ACC112 (cell line): ENCODE measurements at regions not wholly inside any gene's neighbourhood (a gene's known extent, or its start where the extent isn't known, plus 50 kb on each side); places are given as distances from the start of the nearest gene placed in this dataset.
"Not testable (repeated sequence)": the region's sequence is repeated elsewhere in the genome, so short reads cannot be mapped to it uniquely, and the experiment has no call there.

Experiments
- H2AFZ ChIP-seq: fragments of 200-600 bp; sonication (generic); one replicate; pipeline ENCODE4 v1.6.0; 2017; ENCODE audit warnings: antibody characterized with exemption, low read length; ENCODE audit not compliant: unreplicated experiment
- H3K27ac ChIP-seq: fragments of 200-600 bp; sonication (generic); 2 replicates; pipeline ENCODE4 v1.5.1; 2014; ENCODE audit warnings: low read depth, mild to moderate bottlenecking, antibody characterized with exemption, low read length, moderate library complexity
- H3K27me3 ChIP-seq: fragments of 200-600 bp; sonication (generic); 2 replicates; pipeline ENCODE4 v1.6.1; 2014; ENCODE audit warnings: mild to moderate bottlenecking, antibody characterized with exemption, low read length, moderate library complexity, mixed read lengths; ENCODE audit not compliant: insufficient read depth
- H3K36me3 ChIP-seq: fragments of 200-600 bp; sonication (generic); 2 replicates; pipeline ENCODE4 v1.6.1; 2016; ENCODE audit warnings: mild to moderate bottlenecking, antibody characterized with exemption, low read length, moderate library complexity, mixed read lengths; ENCODE audit not compliant: insufficient read depth
- H3K4me1 ChIP-seq: fragments of 200-600 bp; sonication (generic); one replicate; pipeline ENCODE4 v1.6.1; 2016; ENCODE audit warnings: low read length, mixed read lengths; ENCODE audit not compliant: insufficient read depth, unreplicated experiment, control insufficient read depth
- H3K4me3 ChIP-seq: fragments of 200-600 bp; sonication (generic); 2 replicates; pipeline ENCODE4 v1.5.1; 2014; ENCODE audit warnings: mild to moderate bottlenecking, low read depth, low read length
- H3K79me2 ChIP-seq: fragments of 200-600 bp; sonication (generic); one replicate; pipeline ENCODE4 v1.6.0; 2016; ENCODE audit warnings: low read length; ENCODE audit not compliant: control insufficient read depth, unreplicated experiment, insufficient read depth

DNA sequence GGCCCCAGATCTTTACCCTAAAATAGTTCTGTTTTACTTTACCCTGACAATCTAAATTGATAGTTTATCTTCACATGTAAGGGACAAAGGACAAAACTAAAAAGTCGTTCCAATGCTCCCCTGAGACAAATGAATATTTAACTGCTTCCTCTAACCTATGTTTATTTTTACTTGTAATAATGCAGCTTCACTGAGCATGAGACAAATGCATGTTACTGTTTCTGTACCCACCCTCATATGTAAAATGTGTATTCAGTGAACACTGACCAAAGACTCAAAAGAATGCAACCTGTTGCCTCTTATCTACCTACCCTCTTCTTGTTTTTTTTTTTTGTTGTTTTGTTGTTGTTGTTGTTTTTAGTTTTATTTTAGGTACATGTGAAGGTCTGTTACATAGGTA is 1570.9 kb upstream of the SLC39A10 start:
- Histone ChIP-seq H3K36me3 (no peaks in the 10 kb centered on the region), H3K4me3 (no peak overlapping the region), H3K27me3 (no peaks in the 10 kb centered on the region), H3K27ac (no peak overlapping the region), H2AFZ (no peak overlapping the region), H3K4me1 (peaks cover 8% of the 10 kb centered on the region), H3K79me2 (no peaks in the 10 kb centered on the region)

DNA sequence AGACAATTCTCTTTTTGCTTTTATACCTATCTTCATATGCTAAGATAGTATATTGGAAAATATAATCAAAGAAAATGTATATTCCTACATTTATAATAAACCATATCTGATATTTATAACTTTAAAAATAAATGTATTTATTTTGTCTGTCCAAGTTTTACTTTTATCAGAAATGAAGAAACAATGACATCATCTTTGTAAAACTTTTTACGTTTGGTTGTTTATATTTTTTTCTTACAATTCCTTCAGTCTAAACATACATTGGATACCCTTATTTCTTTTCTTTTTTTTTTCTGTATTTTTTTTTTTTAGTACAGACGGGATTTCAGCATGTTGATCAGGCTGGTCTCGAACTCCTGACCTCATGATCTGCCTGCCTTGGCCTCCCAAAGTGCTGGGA is 1577.0 kb upstream of the SLC39A10 start:
- Histone ChIP-seq H3K27me3 (no peaks in the 10 kb centered on the region), H2AFZ (no peak overlapping the region), H3K79me2 (no peaks in the 10 kb centered on the region), H3K36me3 (no peaks in the 10 kb centered on the region), H3K4me3 (no peak overlapping the region), H3K27ac (no peak overlapping the region), H3K4me1 (no peaks in the 10 kb centered on the region)

DNA sequence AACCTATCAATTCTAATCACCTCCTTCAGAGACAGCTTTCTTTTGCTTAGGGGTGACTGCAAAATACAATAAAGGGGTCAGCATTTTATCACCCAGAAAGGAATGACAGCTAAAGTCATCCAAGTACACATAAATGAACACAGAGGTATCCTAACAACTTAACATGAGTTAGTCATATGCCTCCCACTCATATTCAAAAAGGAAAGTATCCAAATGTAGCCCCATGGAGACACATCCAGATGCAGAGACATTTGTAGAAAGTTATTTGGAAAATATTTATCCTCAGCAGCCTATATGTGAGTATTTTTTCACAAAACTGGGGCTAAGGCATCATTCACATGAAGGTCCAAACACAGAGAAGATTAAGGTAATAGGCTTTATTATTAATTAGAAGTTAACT is 1579.7 kb upstream of the SLC39A10 start:
- H2AFZ ChIP-seq = no peak overlapping the region
- no peaks in the 10 kb centered on the region for H3K36me3 ChIP-seq
- no peaks in the 10 kb centered on the region for H3K4me1 ChIP-seq
- no peak overlapping the region for H3K27ac ChIP-seq
- H3K27me3 ChIP-seq = no peaks in the 10 kb centered on the region
- no peaks in the 10 kb centered on the region for H3K79me2 ChIP-seq
- no peak overlapping the region for H3K4me3 ChIP-seq

DNA sequence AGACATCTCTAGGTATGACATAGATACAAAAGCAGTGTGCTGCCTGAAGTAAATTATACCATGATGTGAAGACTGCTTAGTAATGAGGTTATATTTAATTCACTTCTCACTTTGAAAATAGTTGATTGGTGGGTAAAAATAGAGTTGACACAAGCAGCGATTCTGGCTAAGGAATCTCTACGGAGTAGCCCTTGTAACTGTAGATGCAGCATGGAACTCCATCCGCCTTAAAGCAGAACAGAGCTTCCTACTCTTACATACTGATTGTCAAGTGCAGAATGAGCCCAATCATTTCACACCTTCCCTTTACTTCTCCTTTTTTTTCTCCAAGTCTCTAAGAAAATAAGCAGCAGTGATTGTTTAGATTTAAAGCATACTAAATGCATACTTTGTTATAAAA is 1594.6 kb upstream of the SLC39A10 start:
- Histone ChIP-seq H3K36me3 (no peaks in the 10 kb centered on the region), H2AFZ (no peak overlapping the region), H3K4me3 (no peak overlapping the region), H3K27me3 (no peaks in the 10 kb centered on the region), H3K27ac (no peak overlapping the region), H3K79me2 (no peaks in the 10 kb centered on the region), H3K4me1 (no peaks in the 10 kb centered on the region)

DNA sequence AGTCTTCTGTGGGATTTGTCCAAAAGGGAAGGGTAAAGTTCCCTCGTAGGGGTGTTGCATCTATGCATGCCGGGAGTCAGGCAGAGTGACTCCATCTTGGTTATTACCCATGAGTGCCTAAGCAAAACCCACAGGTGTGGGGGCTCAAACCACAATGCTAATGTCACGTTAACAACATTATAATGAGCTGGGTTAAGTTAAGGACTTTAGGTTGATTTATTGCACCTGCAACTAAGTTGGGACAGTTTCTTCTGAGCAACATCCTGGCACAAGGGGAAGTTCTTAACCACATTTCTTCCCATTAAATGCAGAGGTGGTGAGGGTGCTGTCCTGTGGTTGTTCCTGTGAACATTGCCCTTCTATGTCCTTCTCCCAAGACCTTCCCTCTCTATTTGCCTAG is 1596.8 kb upstream of the SLC39A10 start:
- Histone ChIP-seq H3K4me1 (no peaks in the 10 kb centered on the region), H2AFZ (no peak overlapping the region), H3K79me2 (no peaks in the 10 kb centered on the region), H3K27ac (no peak overlapping the region), H3K4me3 (no peak overlapping the region), H3K36me3 (no peaks in the 10 kb centered on the region), H3K27me3 (no peaks in the 10 kb centered on the region)

DNA sequence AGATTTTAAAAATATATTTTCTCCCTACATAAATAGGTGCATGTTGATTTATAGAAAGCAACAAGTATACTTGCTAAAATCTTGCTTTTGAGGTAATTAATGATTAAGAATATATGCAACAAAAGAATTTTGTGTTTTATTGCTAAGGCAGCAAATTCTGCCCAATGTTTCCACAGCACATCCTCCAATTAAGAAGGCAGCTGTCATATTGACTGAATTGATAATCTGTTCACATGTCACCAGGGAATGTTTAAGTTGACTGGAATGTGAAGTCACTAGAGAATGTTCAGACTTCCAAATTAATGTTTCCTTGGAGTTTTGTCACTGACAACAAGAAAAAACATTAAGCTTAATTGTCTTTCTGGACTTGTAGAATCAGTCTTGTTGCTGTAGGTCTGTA is 1602.7 kb upstream of the SLC39A10 start:
- Histone ChIP-seq H3K4me1 (no peaks in the 10 kb centered on the region), H3K27me3 (no peaks in the 10 kb centered on the region), H2AFZ (no peak overlapping the region), H3K27ac (no peak overlapping the region), H3K36me3 (no peaks in the 10 kb centered on the region), H3K4me3 (no peak overlapping the region), H3K79me2 (no peaks in the 10 kb centered on the region)

DNA sequence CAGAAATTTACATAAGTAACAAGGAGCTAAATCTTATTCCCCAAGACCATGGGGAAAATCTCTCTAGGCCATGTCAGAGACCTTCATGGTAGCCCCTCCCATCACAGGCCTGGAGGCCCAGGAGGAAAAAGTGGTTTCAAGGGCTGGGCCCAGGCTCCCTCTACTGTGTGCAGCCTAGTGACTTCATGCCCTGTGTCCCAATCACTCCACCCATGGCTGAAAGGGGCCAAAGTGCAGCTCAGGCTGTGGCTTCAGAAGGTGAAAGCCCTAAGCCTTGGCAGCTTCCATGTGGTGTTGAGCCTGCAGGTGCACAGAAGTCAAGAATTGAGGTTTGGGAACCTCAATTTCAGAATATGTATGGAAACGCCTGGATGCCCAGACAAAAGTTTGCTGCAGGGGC is 1612.7 kb upstream of the SLC39A10 start:
- Histone ChIP-seq H3K27me3 (no peaks in the 10 kb centered on the region), H2AFZ (no peak overlapping the region), H3K27ac (no peak overlapping the region), H3K4me1 (no peaks in the 10 kb centered on the region), H3K36me3 (no peaks in the 10 kb centered on the region), H3K79me2 (no peaks in the 10 kb centered on the region), H3K4me3 (no peak overlapping the region)

DNA sequence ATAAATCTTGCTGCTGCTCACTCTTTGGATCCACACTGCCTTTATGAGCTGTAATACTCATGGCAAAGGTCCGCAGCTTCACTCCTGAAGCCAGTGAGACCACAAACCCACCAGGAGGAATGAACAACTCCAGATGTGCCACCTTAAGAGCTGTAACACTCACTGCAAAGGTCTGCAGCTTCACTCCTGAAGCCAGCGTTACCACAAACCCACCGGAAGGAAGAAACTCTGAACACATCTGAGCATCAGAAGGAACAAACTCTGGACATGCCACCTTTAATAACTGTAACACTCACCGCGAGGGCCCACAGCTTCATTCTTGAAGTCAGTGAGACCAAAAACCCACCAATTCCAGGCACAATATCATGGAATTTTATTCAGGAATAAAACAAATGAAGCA is 1635.9 kb upstream of the SLC39A10 start:
- not testable (repeated sequence) for H3K4me1 ChIP-seq, H3K27me3 ChIP-seq, H3K79me2 ChIP-seq, H3K36me3 ChIP-seq, H3K27ac ChIP-seq, H3K4me3 ChIP-seq, H2AFZ ChIP-seq

DNA sequence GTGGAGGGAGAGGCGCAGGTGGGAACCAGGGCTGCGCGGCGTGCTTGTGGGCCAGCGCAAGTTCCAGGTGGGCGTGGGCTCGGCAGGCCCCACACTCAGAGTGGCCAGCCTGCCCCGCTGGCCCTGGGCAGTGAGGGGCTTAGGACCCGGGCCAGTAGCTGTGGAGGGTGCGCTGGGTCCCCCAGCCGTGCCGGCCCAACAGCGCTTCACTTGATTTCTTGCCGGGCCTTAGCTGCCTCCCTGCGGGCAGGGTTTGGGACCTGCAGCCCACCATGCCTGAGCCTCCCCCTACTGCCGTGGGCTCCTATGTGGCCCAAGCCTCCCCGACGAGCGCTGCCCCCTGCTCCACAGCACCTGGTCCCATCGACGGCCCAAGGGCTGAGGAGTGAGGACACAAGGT is 1636.9 kb upstream of the SLC39A10 start:
- H3K79me2 ChIP-seq = no peaks in the 10 kb centered on the region
- H3K27me3 ChIP-seq = no peaks in the 10 kb centered on the region
- H3K27ac ChIP-seq = no peak overlapping the region
- H3K4me1 ChIP-seq = no peaks in the 10 kb centered on the region
- H3K36me3 ChIP-seq = no peaks in the 10 kb centered on the region; the same call in 1 of the 2 replicates
- no peak overlapping the region for H3K4me3 ChIP-seq
- no peak overlapping the region for H2AFZ ChIP-seq

DNA sequence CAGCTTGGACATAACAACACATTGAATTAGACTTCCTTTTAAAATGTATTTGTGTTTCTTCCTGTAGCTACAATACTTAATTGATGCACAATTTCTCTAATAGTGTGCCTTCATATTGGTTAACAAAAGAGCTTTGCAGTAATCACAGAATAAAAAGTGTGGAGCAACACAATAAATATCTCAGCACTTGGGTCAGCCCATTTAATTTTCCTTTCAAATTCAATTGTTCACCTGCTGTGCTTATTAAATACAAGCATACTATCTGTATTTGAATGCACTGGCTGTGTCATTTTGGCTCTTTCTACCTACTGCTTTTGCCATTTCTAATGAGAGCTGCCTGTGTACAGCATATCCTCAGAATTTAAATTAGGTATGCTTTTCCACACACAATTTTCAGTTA is 1641.3 kb upstream of the SLC39A10 start:
- H3K4me3 ChIP-seq = no peak overlapping the region
- H3K27ac ChIP-seq = no peak overlapping the region
- no peaks in the 10 kb centered on the region for H3K4me1 ChIP-seq
- H3K27me3 ChIP-seq = no peaks in the 10 kb centered on the region
- no peaks in the 10 kb centered on the region for H3K36me3 ChIP-seq
- no peaks in the 10 kb centered on the region for H3K79me2 ChIP-seq
- H2AFZ ChIP-seq = no peak overlapping the region

DNA sequence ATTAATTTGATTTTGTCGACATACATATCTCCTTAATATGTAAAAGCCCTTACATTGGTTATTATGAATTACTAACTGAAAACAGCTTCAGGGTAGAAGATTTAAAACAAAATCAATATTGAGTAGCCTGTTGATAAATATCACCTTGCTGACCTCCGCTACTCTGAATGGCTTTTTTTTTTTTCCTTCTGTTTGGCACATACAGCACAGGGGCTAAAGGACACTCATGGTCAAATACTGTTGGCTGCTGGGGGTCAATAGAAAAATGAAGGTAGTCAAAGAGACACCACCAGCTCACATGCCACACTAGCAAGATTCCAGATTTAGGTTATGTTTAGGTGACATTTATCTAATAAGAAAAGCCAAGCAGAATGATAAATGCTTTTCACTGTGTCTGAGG is 1642.4 kb upstream of the SLC39A10 start:
- Histone ChIP-seq H3K36me3 (no peaks in the 10 kb centered on the region), H3K79me2 (no peaks in the 10 kb centered on the region), H2AFZ (no peak overlapping the region), H3K27me3 (no peaks in the 10 kb centered on the region), H3K27ac (no peak overlapping the region), H3K4me3 (no peak overlapping the region), H3K4me1 (no peaks in the 10 kb centered on the region)
